HCT116 (cell line): ENCODE measurements at regions not wholly inside any gene's neighbourhood (a gene's known extent, or its start where the extent isn't known, plus 50 kb on each side); places are given as distances from the start of the nearest gene placed in this dataset.

Experiments
- ATAC-seq: fragments of 200-7000 bp; cut with Tn5 transposase; 2 replicates; pipeline ENCODE4 v1.9.1; 2020; ENCODE audit warnings: mild to moderate bottlenecking, moderate library complexity
- BruUV-seq: library from RNA; stranded (reverse); fragments of 400-500 nt; replicated peaks from 2 replicates; lab custom pipeline; 2021; lab: Mats Ljungman, UMichigan
- CTCF ChIA-PET: fragments of 300-600 bp; sonication (Branson Sonifier 250); formaldehyde crosslinking; loops from one replicate; lab custom pipeline; 2021; ENCODE audit warnings: antibody characterized with exemption; lab: Charles Lee
- POLR2A ChIA-PET: fragments of 300-600, 350-600 bp; sonication (Branson Sonifier 250); formaldehyde crosslinking; loops from one replicate; lab custom pipeline; 2021; ENCODE audit warnings: antibody characterized with exemption; lab: Charles Lee
- RAD21 ChIA-PET, 2 experiments: fragments of 300-600 bp; sonication (Branson Sonifier 250); formaldehyde crosslinking; loops; one replicate each; lab custom pipeline; 2023; ENCODE audit warnings: low total read pairs in 2 of 2; ENCODE audit not compliant: uncharacterized antibody in 2 of 2, unreplicated experiment in 2 of 2, low non-redundant PET in 1 of 2; lab: Charles Lee
- DNase-seq: peaks from one replicate; pipeline ENCODE4 v3.0.0-alpha.2; 2010; ENCODE audit warnings: low read depth, low spot score
- H2AFZ ChIP-seq: fragments of 200-600 bp; shearing (Covaris generic), sonication (generic); 2 replicates; pipeline ENCODE4 v1.6.1; 2017; ENCODE audit warnings: low read depth, mixed run types, mixed read lengths, antibody characterized with exemption, low read length; ENCODE audit not compliant: poor library complexity, severe bottlenecking
- H3K27ac ChIP-seq: 2 replicates; pipeline ENCODE4 v1.5.1; 2012; ENCODE audit warnings: low read depth, low read length
- H3K27me3 ChIP-seq: fragments of 200-600 bp; sonication (generic); 2 replicates; pipeline ENCODE4 v1.6.1; 2016; ENCODE audit warnings: mixed run types, low read length, mixed read lengths; ENCODE audit not compliant: insufficient read depth
- H3K36me3 ChIP-seq, 2 experiments: fragments of 200-500 bp in 1 of 2; fragments of 200-600 bp in 1 of 2; sonication (Bioruptor generic) in 1 of 2; sonication (generic) in 1 of 2; 2 replicates each; pipeline versions ENCODE4 v1.5.1 to v1.6.1; 2014 to 2016; ENCODE audit warnings: low read length in 2 of 2, inconsistent platforms in 1 of 2, mixed read lengths in 1 of 2, mixed run types in 1 of 2; ENCODE audit not compliant: insufficient read depth in 2 of 2, control insufficient read depth in 1 of 2
- H3K4me1 ChIP-seq, 2 experiments: fragments of 200-600 bp in 1 of 2; sonication (generic) in 1 of 2; 2 replicates each; pipeline versions ENCODE4 v1.5.1 to v1.6.1; 2012 to 2017; ENCODE audit warnings: low read length in 2 of 2, inconsistent platforms in 1 of 2, mild to moderate bottlenecking in 1 of 2, mixed read lengths in 1 of 2, mixed run types in 1 of 2, moderate library complexity in 1 of 2; ENCODE audit not compliant: insufficient read depth in 2 of 2, control insufficient read depth in 1 of 2
- H3K4me2 ChIP-seq: fragments of 200-600 bp; sonication (generic); 2 replicates; pipeline ENCODE4 v1.6.1; 2017; ENCODE audit warnings: mixed run types, low read length, mixed read lengths
- H3K4me3 ChIP-seq, 2 experiments: fragments of 200-600 bp in 1 of 2; sonication (generic) in 1 of 2; replicated peaks in 1 of 2; 2 replicates each; pipeline ENCODE4 v1.5.1; 2011 to 2016; ENCODE audit warnings: low read length in 2 of 2, control low read depth in 1 of 2, low read depth in 1 of 2, mild to moderate bottlenecking in 1 of 2, mixed read lengths in 1 of 2, mixed run types in 1 of 2
- H3K79me2 ChIP-seq: fragments of 200-600 bp; sonication (generic); 2 replicates; pipeline ENCODE4 v1.6.1; 2017; ENCODE audit warnings: mild to moderate bottlenecking, mixed run types, low read length, moderate library complexity, mixed read lengths; ENCODE audit not compliant: insufficient read depth
- H3K9ac ChIP-seq: fragments of 200-600 bp; sonication (generic); 2 replicates; pipeline ENCODE4 v1.6.1; 2016; ENCODE audit warnings: low read length, mixed read lengths
- H3K9me2 ChIP-seq: fragments of 200-600 bp; sonication (generic), shearing (Covaris generic); 2 replicates; pipeline ENCODE4 v1.6.1; 2017; ENCODE audit warnings: mixed run types, mild to moderate bottlenecking, moderate library complexity; ENCODE audit not compliant: insufficient read depth
- H3K9me3 ChIP-seq, 2 experiments: fragments of 200-500 bp in 1 of 2; fragments of 200-600 bp in 1 of 2; sonication (Bioruptor generic) in 1 of 2; sonication (generic) in 1 of 2; 2 replicates each; pipeline ENCODE4 v1.6.1; 2014 to 2017; ENCODE audit warnings: low read length in 2 of 2, mixed read lengths in 2 of 2, inconsistent platforms in 1 of 2, low read depth in 1 of 2, mild to moderate bottlenecking in 1 of 2, mixed run types in 1 of 2, moderate library complexity in 1 of 2; ENCODE audit not compliant: control insufficient read depth in 1 of 2, insufficient read depth in 1 of 2
- H4K20me1 ChIP-seq: fragments of 200-600 bp; sonication (generic), shearing (Covaris generic); 2 replicates; pipeline ENCODE4 v1.6.1; 2017; ENCODE audit warnings: mixed run types, mild to moderate bottlenecking, moderate library complexity; ENCODE audit not compliant: insufficient read depth
- CBX3 ChIP-seq: IDR thresholded peaks from 2 replicates; pipeline ENCODE4 v1.6.1; 2012; ENCODE audit warnings: low read depth
- EGR1 ChIP-seq: IDR thresholded peaks from 2 replicates; pipeline ENCODE4 v1.6.1; 2012; ENCODE audit warnings: low read depth
- ELF1 ChIP-seq: IDR thresholded peaks from 2 replicates; pipeline ENCODE4 v1.6.1; 2012; ENCODE audit warnings: low read depth, borderline replicate concordance
- EZH2 ChIP-seq: fragments of 200-600 bp; sonication (generic); IDR thresholded peaks from 2 replicates; pipeline ENCODE4 v1.6.1; 2017; ENCODE audit warnings: antibody characterized with exemption, mixed run types
- EZH2phosphoT487 ChIP-seq: fragments of 200-600 bp; IDR thresholded peaks from 2 replicates; pipeline ENCODE4 v1.6.1; 2018; ENCODE audit warnings: antibody characterized with exemption, borderline replicate concordance
- JUND ChIP-seq: IDR thresholded peaks from 2 replicates; pipeline ENCODE4 v1.6.1; 2012
- MAX ChIP-seq: IDR thresholded peaks from 2 replicates; pipeline ENCODE4 v1.6.1; 2012
- POLR2A ChIP-seq: IDR thresholded peaks from 2 replicates; pipeline ENCODE4 v1.7.0; 2011; ENCODE audit warnings: borderline replicate concordance; ENCODE audit not compliant: insufficient read depth, insufficient read length; ENCODE audit errors: extremely low read depth
- POLR2AphosphoS5 ChIP-seq: IDR thresholded peaks from 2 replicates; pipeline ENCODE4 v1.6.1; 2011; ENCODE audit warnings: mild to moderate bottlenecking, low read depth, low read length, moderate library complexity
- SIN3A ChIP-seq: IDR thresholded peaks from 2 replicates; pipeline ENCODE4 v1.6.1; 2012; ENCODE audit warnings: low read depth
- SP1 ChIP-seq: IDR thresholded peaks from 2 replicates; pipeline ENCODE4 v1.6.1; 2012; ENCODE audit warnings: low read depth
- SRF ChIP-seq: IDR thresholded peaks from 2 replicates; pipeline ENCODE4 v1.6.1; 2012; ENCODE audit warnings: low read depth
- TCF7L2 ChIP-seq: IDR thresholded peaks from 2 replicates; pipeline ENCODE4 v1.7.0; 2011; ENCODE audit warnings: borderline replicate concordance, inconsistent platforms; ENCODE audit not compliant: insufficient read depth, insufficient read length; ENCODE audit errors: extremely low read depth
- ZFX ChIP-seq: fragments of 450-650 bp; IDR thresholded peaks from 2 replicates; pipeline ENCODE4 v1.6.1; 2017
- ZNF274 ChIP-seq: fragments of 200-500 bp; sonication (Bioruptor generic); IDR thresholded peaks from 2 replicates; pipeline ENCODE4 v1.6.1; 2014; ENCODE audit warnings: mild to moderate bottlenecking, low read depth, low read length, inconsistent platforms
- intact Hi-C: fragments of 100-400 bp; cut with micrococcal nuclease; formaldehyde crosslinking; loops from 2 replicates; pipeline ENCODE4 v1.10.0; 2022
- TF ChIP-seq, protein P1 (sequence below), 3 experiments: fragments of 200-600 bp in 1 of 3; sonication (generic) in 1 of 3; IDR thresholded peaks in 2 of 3; conservative IDR thresholded peaks in 1 of 3; 2 replicates each; pipeline ENCODE4 v1.5.1; 2012 to 2017; ENCODE audit warnings: low read depth in 2 of 3, low read length in 2 of 3, antibody characterized with exemption in 1 of 3, borderline replicate concordance in 1 of 3, control low read depth in 1 of 3, mild to moderate bottlenecking in 1 of 3, mixed read lengths in 1 of 3, mixed run types in 1 of 3, moderate library complexity in 1 of 3; ENCODE audit not compliant: insufficient read depth in 1 of 3

GRCh38 chr4:54390670-54391069 is 161.6 kb downstream of the PDGFRA start:
- RAD21 ChIA-PET: no interaction called here
- H2AFZ ChIP-seq: no peak overlapping the region
- no peaks in the 10 kb centered on the region for H3K4me1 ChIP-seq
- CTCF ChIA-PET: no interaction called here
- no peaks in the 10 kb centered on the region for H3K79me2 ChIP-seq
- H3K4me3 ChIP-seq: no peak overlapping the region
- intact Hi-C loops: no loop called here
- H3K9me2 ChIP-seq: no peaks in the 10 kb centered on the region
- POLR2A ChIA-PET: no interaction called here
- peaks cover 6% of the 10 kb centered on the region; the same call in 1 of the 2 replicates for H3K27me3 ChIP-seq
- H3K4me2 ChIP-seq: no peak overlapping the region
- no peaks in the 10 kb centered on the region for H3K9me3 ChIP-seq
- no peaks in the 10 kb centered on the region for H3K36me3 ChIP-seq
- TF ChIP-seq EGR1: no peak
- no peak for TF ChIP-seq EZH2phosphoT487
- no peak for TF ChIP-seq POLR2A
- no peak for TF ChIP-seq POLR2AphosphoS5
- no peak for TF ChIP-seq ELF1
- TF ChIP-seq TCF7L2: no peak
- TF ChIP-seq ZFX: no peak
- no peak for TF ChIP-seq SIN3A
- TF ChIP-seq SRF: no peak
- TF ChIP-seq CBX3: no peak
- no peak for TF ChIP-seq JUND
- TF ChIP-seq MAX: no peak
- no peak for TF ChIP-seq EZH2
- TF ChIP-seq, protein P1, sequence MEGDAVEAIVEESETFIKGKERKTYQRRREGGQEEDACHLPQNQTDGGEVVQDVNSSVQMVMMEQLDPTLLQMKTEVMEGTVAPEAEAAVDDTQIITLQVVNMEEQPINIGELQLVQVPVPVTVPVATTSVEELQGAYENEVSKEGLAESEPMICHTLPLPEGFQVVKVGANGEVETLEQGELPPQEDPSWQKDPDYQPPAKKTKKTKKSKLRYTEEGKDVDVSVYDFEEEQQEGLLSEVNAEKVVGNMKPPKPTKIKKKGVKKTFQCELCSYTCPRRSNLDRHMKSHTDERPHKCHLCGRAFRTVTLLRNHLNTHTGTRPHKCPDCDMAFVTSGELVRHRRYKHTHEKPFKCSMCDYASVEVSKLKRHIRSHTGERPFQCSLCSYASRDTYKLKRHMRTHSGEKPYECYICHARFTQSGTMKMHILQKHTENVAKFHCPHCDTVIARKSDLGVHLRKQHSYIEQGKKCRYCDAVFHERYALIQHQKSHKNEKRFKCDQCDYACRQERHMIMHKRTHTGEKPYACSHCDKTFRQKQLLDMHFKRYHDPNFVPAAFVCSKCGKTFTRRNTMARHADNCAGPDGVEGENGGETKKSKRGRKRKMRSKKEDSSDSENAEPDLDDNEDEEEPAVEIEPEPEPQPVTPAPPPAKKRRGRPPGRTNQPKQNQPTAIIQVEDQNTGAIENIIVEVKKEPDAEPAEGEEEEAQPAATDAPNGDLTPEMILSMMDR (IDR thresholded peaks at IDR 0.05 in 2 of 3, conservative IDR thresholded peaks at IDR 0.05 in 1 of 3; ENCODE audit: borderline replicate concordance in 1 of 3, insufficient read depth in 1 of 3, low read depth in 2 of 3, low read length in 2 of 3): no peak
- no peak for TF ChIP-seq ZNF274
- TF ChIP-seq SP1: no peak
- H4K20me1 ChIP-seq: no peaks in the 10 kb centered on the region
- BruUV-seq: no TSS peak
- ATAC-seq: no peak
- H3K9ac ChIP-seq: no peak overlapping the region
- no peak overlapping the region for H3K27ac ChIP-seq
- no peak for DNase-seq
